ENCODE measurements at regions not wholly inside any gene's neighbourhood (a gene's known extent, or its start where the extent isn't known, plus 50 kb on each side); places are given as distances from the start of the nearest gene placed in this dataset.

DNA sequence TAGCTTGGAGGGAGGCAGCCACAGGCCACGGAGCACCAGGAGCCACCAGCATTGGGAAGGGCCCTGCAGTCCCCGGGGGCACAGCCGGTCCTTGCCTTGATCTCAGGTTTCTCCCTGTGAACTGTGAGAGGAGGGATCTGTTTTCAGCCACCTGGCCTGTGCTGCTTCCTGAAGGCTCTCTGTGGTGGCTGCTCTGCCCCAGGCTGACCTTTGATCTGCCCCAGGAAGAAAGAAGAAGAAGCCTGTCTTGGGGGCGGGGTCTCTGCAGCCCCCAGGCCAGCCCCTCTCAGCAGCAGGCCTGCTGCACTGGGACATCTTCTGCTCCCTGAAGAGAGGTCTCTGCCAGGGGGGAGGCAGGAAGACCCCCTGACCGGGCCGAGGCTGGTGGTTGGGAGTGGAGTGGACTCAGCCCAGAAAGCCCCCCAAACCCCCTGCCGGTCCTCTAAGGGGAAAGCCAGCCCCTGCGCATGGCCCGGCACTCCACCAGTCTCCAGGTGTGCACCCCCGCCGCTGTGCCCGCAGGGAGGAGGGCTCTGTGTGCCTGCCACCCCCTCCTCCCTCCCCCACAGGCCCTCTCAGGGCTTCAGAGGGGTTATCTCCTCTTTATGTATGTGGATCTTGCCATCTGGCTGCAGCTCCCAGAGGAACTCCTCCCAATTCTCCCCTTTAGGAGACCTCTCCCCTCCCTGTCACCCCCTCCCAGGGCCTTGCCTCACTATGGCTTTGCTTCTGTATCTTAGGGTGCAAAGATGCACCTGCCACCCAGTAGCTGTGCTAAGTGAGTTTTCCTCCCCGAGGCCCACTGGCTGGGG is 675.3 kb downstream of the BRD1 start:
- TF ChIP-seq, protein P1, sequence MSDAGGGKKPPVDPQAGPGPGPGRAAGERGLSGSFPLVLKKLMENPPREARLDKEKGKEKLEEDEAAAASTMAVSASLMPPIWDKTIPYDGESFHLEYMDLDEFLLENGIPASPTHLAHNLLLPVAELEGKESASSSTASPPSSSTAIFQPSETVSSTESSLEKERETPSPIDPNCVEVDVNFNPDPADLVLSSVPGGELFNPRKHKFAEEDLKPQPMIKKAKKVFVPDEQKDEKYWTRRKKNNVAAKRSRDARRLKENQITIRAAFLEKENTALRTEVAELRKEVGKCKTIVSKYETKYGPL (CRISPR knock-in tag; IDR thresholded peaks at IDR 0.05), result no peak
- TF ChIP-seq ZEB1 (IDR thresholded peaks at IDR 0.05; ENCODE audit: insufficient replicate concordance, low read depth) (no peak), ZNF607 (CRISPR knock-in tag; IDR thresholded peaks at IDR 0.05; ENCODE audit: borderline replicate concordance) (no peak), KMT2A (CRISPR knock-in tag; IDR thresholded peaks at IDR 0.05) (no peak), KDM2A (CRISPR knock-in tag; IDR thresholded peaks at IDR 0.05; ENCODE audit: borderline replicate concordance, low read depth) (no peak)
- DNase-seq (ENCODE audit: low spot score), result no peak
- no peak for FAIRE-seq
- H3K27me3 ChIP-seq (ENCODE audit: control insufficient read depth in 1 of 2, insufficient read depth in 2 of 2, low read length in 2 of 2), result peaks cover 5 to 26% of the 10 kb centered on the region in 2 experiments; a peak in 4 of 5 replicates
- 6% methylated on average over 3 of the region's 13 CpGs for WGBS (ENCODE audit: low lambda C conversion rate)
- intact Hi-C loops (cut with micrococcal nuclease; ENCODE audit: unreplicated experiment) (no loop called here), in situ Hi-C loops (cut with HindIII; ENCODE audit: extremely low pct_ligation_motif_present, low pct_unique_long_range_greater_than_20kb) (no loop called here)
- ATAC-seq, result no peak; the same call in 2 of the 3 replicates
- CTCF ChIA-PET (ENCODE audit: low intra/inter-chr PET ratio, low total read pairs), result no interaction called here
- H4K20me1 ChIP-seq (ENCODE audit: insufficient read depth, low read length), result no peaks in the 10 kb centered on the region
- H3K4me2 ChIP-seq (ENCODE audit: low read depth, low read length), result no peak overlapping the region
- H3K9ac ChIP-seq (ENCODE audit: insufficient read depth, low read depth, low read length), result no peak overlapping the region
- BruUV-seq (replicated peaks), result no TSS peak
- POLR2A ChIA-PET, result no interaction called here
- no peaks in the 10 kb centered on the region for H3K4me1 ChIP-seq (ENCODE audit: insufficient read depth, low read length)
- no peaks in the 10 kb centered on the region for H3K9me3 ChIP-seq (ENCODE audit: low read length)
- H3K27ac ChIP-seq (ENCODE audit: extremely low read length, insufficient read depth, low read length), result no peak overlapping the region
- H3K36me3 ChIP-seq (replicated peaks in 1 of 2; ENCODE audit: control insufficient read depth in 1 of 2, insufficient read depth in 2 of 2, low read length in 2 of 2), result no peaks in the 10 kb centered on the region
- H3K4me3 ChIP-seq (replicated peaks in 1 of 3; ENCODE audit: insufficient read depth in 1 of 3, low read depth in 2 of 3, low read length in 3 of 3), result no peak overlapping the region
- no peaks in the 10 kb centered on the region for H3K79me2 ChIP-seq (ENCODE audit: insufficient read depth, low read length)
- H2AFZ ChIP-seq (ENCODE audit: low read length), result no peak overlapping the region

DNA sequence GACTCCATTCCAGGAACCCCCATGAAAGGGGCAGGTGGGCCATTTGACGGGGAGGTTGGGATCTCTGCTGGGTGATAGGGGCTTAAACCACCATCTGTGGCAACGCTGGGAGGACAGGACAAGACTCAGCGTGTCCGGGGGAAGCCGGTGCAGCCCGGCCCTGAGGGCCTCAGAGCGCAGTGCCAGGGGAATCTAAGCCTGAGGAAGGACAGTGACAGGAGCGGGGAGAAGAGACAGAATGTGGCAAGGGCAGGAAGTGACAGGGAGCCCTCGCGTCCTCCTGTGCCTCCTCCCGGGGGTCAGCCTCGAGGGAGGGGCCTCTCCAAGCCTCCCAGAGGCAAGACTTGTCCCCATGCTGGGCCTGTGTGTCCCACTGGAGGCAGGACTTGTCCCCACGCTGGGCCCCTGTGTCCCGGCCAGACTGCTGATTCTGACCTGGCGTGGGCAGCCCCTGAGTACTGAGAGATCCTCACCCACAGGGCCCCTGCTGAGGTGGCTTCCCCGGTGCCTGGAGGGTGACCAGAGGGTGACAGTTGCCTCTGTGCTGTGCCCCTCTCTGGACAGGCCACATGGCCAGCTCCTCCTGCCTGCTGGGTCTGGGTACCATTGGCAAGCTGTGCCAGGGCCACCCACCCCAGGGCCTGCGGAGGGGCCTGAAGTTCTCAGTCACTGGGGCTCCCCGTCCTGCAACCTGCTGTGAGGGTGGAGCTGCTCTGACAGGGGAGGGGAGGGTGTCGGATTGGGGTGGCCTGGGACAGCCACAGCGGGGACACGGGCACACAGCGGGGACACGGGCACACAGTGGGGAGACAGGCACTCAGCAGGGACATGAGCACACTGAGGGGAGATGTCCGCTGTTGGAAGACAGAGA is 676.2 kb downstream of the BRD1 start:
- no peaks in the 10 kb centered on the region for H3K9me3 ChIP-seq (ENCODE audit: low read length)
- WGBS (ENCODE audit: low lambda C conversion rate), result 45% methylated on average over 17 of the region's 24 CpGs
- no peak for TF ChIP-seq AGO2 (optimal IDR thresholded peaks at IDR 0.05; ENCODE audit: low read depth, low read length)
- TF ChIP-seq ZNF121 (CRISPR knock-in tag; IDR thresholded peaks at IDR 0.05), result no peak
- no peak for TF ChIP-seq RFXAP (CRISPR knock-in tag; IDR thresholded peaks at IDR 0.05; ENCODE audit: borderline replicate concordance)
- no peak for TF ChIP-seq MXI1 (IDR thresholded peaks at IDR 0.05; ENCODE audit: borderline replicate concordance, low read depth, low read length)
- no peak overlapping the region for H3K4me2 ChIP-seq (ENCODE audit: low read depth, low read length)
- FAIRE-seq (no peak), ATAC-seq (no peak), DNase-seq (ENCODE audit: low spot score) (no peak)
- H3K9ac ChIP-seq (ENCODE audit: insufficient read depth, low read depth, low read length), result no peak overlapping the region
- BruUV-seq (replicated peaks), result no TSS peak
- H2AFZ ChIP-seq (ENCODE audit: low read length), result no peak overlapping the region
- H3K79me2 ChIP-seq (ENCODE audit: insufficient read depth, low read length), result no peaks in the 10 kb centered on the region
- in situ Hi-C loops (cut with HindIII; ENCODE audit: extremely low pct_ligation_motif_present, low pct_unique_long_range_greater_than_20kb), result no loop called here
- CTCF ChIA-PET (ENCODE audit: low intra/inter-chr PET ratio, low total read pairs), result no interaction called here
- no peaks in the 10 kb centered on the region for H4K20me1 ChIP-seq (ENCODE audit: insufficient read depth, low read length)
- H3K27me3 ChIP-seq (ENCODE audit: control insufficient read depth in 1 of 2, insufficient read depth in 2 of 2, low read length in 2 of 2), result peaks cover 5 to 23% of the 10 kb centered on the region in 2 experiments; a peak in 4 of 5 replicates
- H3K4me3 ChIP-seq (replicated peaks in 1 of 3; ENCODE audit: insufficient read depth in 1 of 3, low read depth in 2 of 3, low read length in 3 of 3), result no peak overlapping the region
- no peak overlapping the region for H3K27ac ChIP-seq (ENCODE audit: extremely low read length, insufficient read depth, low read length)
- POLR2A ChIA-PET, result no interaction called here
- no peaks in the 10 kb centered on the region for H3K36me3 ChIP-seq (replicated peaks in 1 of 2; ENCODE audit: control insufficient read depth in 1 of 2, insufficient read depth in 2 of 2, low read length in 2 of 2)
- intact Hi-C loops (cut with micrococcal nuclease; ENCODE audit: unreplicated experiment), result no loop called here
- H3K4me1 ChIP-seq (ENCODE audit: insufficient read depth, low read length), result no peaks in the 10 kb centered on the region

Measured in HepG2 (cell line).